GM12878 (cell line): ENCODE measurements at regions not wholly inside any gene's neighbourhood (a gene's known extent, or its start where the extent isn't known, plus 50 kb on each side); places are given as distances from the start of the nearest gene placed in this dataset.

Source experiments
- ATAC-seq: fragments of 200-7000 bp; cut with Tn5 transposase; 3 replicates; pipeline ENCODE4 v1.9.1; 2020; ENCODE audit warnings: mild to moderate bottlenecking, moderate library complexity
- BruUV-seq: library from RNA; stranded (reverse); fragments of 400-500 nt; replicated peaks from 2 replicates; lab custom pipeline; 2021; lab: Mats Ljungman, UMichigan
- CTCF ChIA-PET: fragments of 300-600 bp; sonication (Branson Sonifier 250); formaldehyde crosslinking; extraction: SDS; loops from one replicate; lab custom pipeline; 2021; ENCODE audit warnings: inconsistent platforms; lab: Yijun Ruan, JAX
- POLR2A ChIA-PET: fragments of 350-600 bp; formaldehyde crosslinking; extraction: SDS; loops from one replicate; lab custom pipeline; 2021; ENCODE audit warnings: inconsistent platforms; lab: Charles Lee
- RAD21 ChIA-PET: fragments of 300-600 bp; sonication (Branson Sonifier 250); formaldehyde crosslinking; loops from one replicate; lab custom pipeline; 2023; ENCODE audit warnings: antibody characterized with exemption; ENCODE audit not compliant: unreplicated experiment; lab: Charles Lee
- SMC1A ChIA-PET: fragments of 300-600 bp; sonication (Branson Sonifier 250); formaldehyde crosslinking; loops from one replicate; lab custom pipeline; 2023; ENCODE audit not compliant: unreplicated experiment, uncharacterized antibody; lab: Charles Lee
- DNase-seq: peaks from one replicate; pipeline ENCODE4 v3.0.0-alpha.2; 2011; ENCODE audit warnings: low read depth, low spot score
- FAIRE-seq: peaks from 3 replicates; lab custom pipeline; 2011; peaks lifted over from hg19 to GRCh38; lab: Jason Lieb, UNC
- H2AFZ ChIP-seq: 2 replicates; pipeline ENCODE4 v1.6.0; 2011; ENCODE audit warnings: low read depth, low read length, control low read depth; ENCODE audit not compliant: control insufficient read depth
- H3K27ac ChIP-seq: 2 replicates; pipeline ENCODE4 v1.5.1; 2011; ENCODE audit warnings: control low read depth; ENCODE audit not compliant: control insufficient read depth, insufficient read depth
- H3K27me3 ChIP-seq, 2 experiments: replicated peaks in 1 of 2; 2 replicates each; pipeline versions ENCODE4 v1.6.0 to v1.6.1; 2011; ENCODE audit warnings: low read length in 1 of 2; ENCODE audit not compliant: control insufficient read depth in 2 of 2, insufficient read depth in 2 of 2
- H3K36me3 ChIP-seq, 2 experiments: 2 replicates each; pipeline ENCODE4 v1.5.1; 2011; ENCODE audit warnings: low read length in 1 of 2; ENCODE audit not compliant: control insufficient read depth in 2 of 2, insufficient read depth in 2 of 2
- H3K4me1 ChIP-seq: 2 replicates; pipeline ENCODE4 v1.6.1; 2011; ENCODE audit warnings: mild to moderate bottlenecking, low read length, moderate library complexity, mixed read lengths; ENCODE audit not compliant: control insufficient read depth, insufficient read depth
- H3K4me2 ChIP-seq: 2 replicates; pipeline ENCODE4 v1.6.0; 2011; ENCODE audit warnings: control low read depth; ENCODE audit not compliant: control insufficient read depth, insufficient read depth
- H3K4me3 ChIP-seq: fragments of 200-600 bp; sonication (generic); 2 replicates; pipeline ENCODE4 v1.5.1; 2016
- H3K79me2 ChIP-seq: 2 replicates; pipeline ENCODE4 v1.6.0; 2011; ENCODE audit warnings: low read length; ENCODE audit not compliant: control insufficient read depth, insufficient read depth
- H3K9ac ChIP-seq: 2 replicates; pipeline ENCODE4 v1.8.0; 2011; ENCODE audit warnings: low read length, control low read depth, mixed read lengths; ENCODE audit not compliant: control insufficient read depth, insufficient read depth
- H3K9me3 ChIP-seq: replicated peaks from 3 replicates; pipeline ENCODE4 v1.5.1; 2011; ENCODE audit warnings: mild to moderate bottlenecking, low read length; ENCODE audit not compliant: control insufficient read depth, insufficient read depth
- H4K20me1 ChIP-seq: 2 replicates; pipeline ENCODE4 v1.6.0; 2011; ENCODE audit not compliant: control insufficient read depth, insufficient read depth
- BACH1 ChIP-seq: fragments of 450-650 bp; IDR thresholded peaks from 2 replicates; pipeline ENCODE4 v1.6.1; 2017; ENCODE audit warnings: mild to moderate bottlenecking, borderline replicate concordance
- EED ChIP-seq: sonication (generic); IDR thresholded peaks from 2 replicates; pipeline ENCODE4 v1.6.1; 2016; ENCODE audit warnings: antibody characterized with exemption, low read depth
- EGR1 ChIP-seq, 2 experiments: IDR thresholded peaks; 1 replicate in 1 of 2; 2 replicates in 1 of 2; pipeline ENCODE4 v1.6.1; 2011 to 2012; ENCODE audit warnings: low read depth in 2 of 2, low read length in 2 of 2, borderline replicate concordance in 1 of 2, mild to moderate bottlenecking in 1 of 2, moderate library complexity in 1 of 2
- ETV6 ChIP-seq, 2 experiments: fragments of 450-650 bp in 1 of 2; IDR thresholded peaks in 1 of 2; conservative IDR thresholded peaks in 1 of 2; 2 replicates each; pipeline ENCODE4 v1.6.1; 2014; ENCODE audit warnings: antibody characterized with exemption in 1 of 2, borderline replicate concordance in 1 of 2, low read depth in 1 of 2, mild to moderate bottlenecking in 1 of 2, moderate library complexity in 1 of 2
- HSF1 ChIP-seq: fragments of 150-350 bp; IDR thresholded peaks from 2 replicates; pipeline ENCODE4 v1.6.1; 2014; ENCODE audit warnings: mild to moderate bottlenecking, low read depth, low read length
- KAT2A ChIP-seq: conservative IDR thresholded peaks from 2 replicates; pipeline ENCODE4 v1.6.1; 2011; ENCODE audit warnings: low read depth, low read length; ENCODE audit not compliant: control insufficient read depth
- LARP7 ChIP-seq: fragments of 450-650 bp; IDR thresholded peaks from 2 replicates; pipeline ENCODE4 v1.6.1; 2017; ENCODE audit warnings: mild to moderate bottlenecking
- MEF2A ChIP-seq: IDR thresholded peaks from 2 replicates; pipeline ENCODE4 v1.6.1; 2011; ENCODE audit warnings: low read depth, mild to moderate bottlenecking, low read length, moderate library complexity; ENCODE audit not compliant: insufficient read depth
- NFYA ChIP-seq: IDR thresholded peaks from 2 replicates; pipeline ENCODE4 v1.6.1; 2011; ENCODE audit warnings: low read depth, mild to moderate bottlenecking, low read length, improper control_type of control experiment, borderline replicate concordance
- PBX3 ChIP-seq: IDR thresholded peaks from 2 replicates; pipeline ENCODE4 v1.6.1; 2011; ENCODE audit warnings: mild to moderate bottlenecking, low read depth, low read length, moderate library complexity; ENCODE audit not compliant: insufficient replicate concordance
- SKIL ChIP-seq: fragments of 450-650 bp; IDR thresholded peaks from 2 replicates; pipeline ENCODE4 v1.6.1; 2017; ENCODE audit warnings: mild to moderate bottlenecking, low read depth, inconsistent platforms; ENCODE audit not compliant: poor library complexity, severe bottlenecking
- SRF ChIP-seq, 2 experiments: IDR thresholded peaks; 2 replicates each; pipeline ENCODE4 v1.6.1; 2011; ENCODE audit warnings: low read depth in 2 of 2, low read length in 2 of 2, mild to moderate bottlenecking in 1 of 2, moderate library complexity in 1 of 2
- ZBED1 ChIP-seq: IDR thresholded peaks from 2 replicates; pipeline ENCODE4 v1.6.1; 2016; ENCODE audit warnings: borderline replicate concordance
- WGBS: methylation state at CpG from one replicate; pipeline ENCODE4 v1.1.6; 2016; ENCODE audit warnings: low lambda C conversion rate; ENCODE audit not compliant: insufficient replicate concordance, insufficient coverage; ENCODE audit errors: missing lambda C conversion rate; 5-methylcytosine and 5-hydroxymethylcytosine counted together
- in situ Hi-C: fragments of 300-500 bp; cut with MboI; formaldehyde crosslinking; loops from 9 replicates; pipeline ENCODE4 v1.14.3; 2018; ENCODE audit warnings: mixed read lengths
- intact Hi-C: fragments of 100-400 bp; cut with micrococcal nuclease; formaldehyde crosslinking; loops from one replicate; pipeline ENCODE4 v1.14.2; 2022; ENCODE audit not compliant: unreplicated experiment

GRCh38 chr6:151172751-151173150, 67.0 kb upstream of the AKAP12 start (continued):
- TF ChIP-seq SKIL = no peak
- no peak for TF ChIP-seq ETV6 (conservative IDR thresholded peaks at IDR 0.05 in 1 of 2, IDR thresholded peaks at IDR 0.05 in 1 of 2; ENCODE audit: borderline replicate concordance in 1 of 2, low read depth in 1 of 2)
- TF ChIP-seq, all 136 proteins: peak for 0

GRCh38 chr6:151175662-151176445, 63.9 kb upstream of the AKAP12 start:
- SMC1A ChIA-PET = no interaction called here
- no peaks in the 10 kb centered on the region for H3K9me3 ChIP-seq
- H3K36me3 ChIP-seq = no peaks in the 10 kb centered on the region
- H3K27ac ChIP-seq = no peak overlapping the region
- no peaks in the 10 kb centered on the region for H3K4me1 ChIP-seq
- POLR2A ChIA-PET = no interaction called here
- CTCF ChIA-PET = no interaction called here
- no peak overlapping the region for H3K4me3 ChIP-seq
- RAD21 ChIA-PET = no interaction called here
- peaks cover 1 to 4% of the 10 kb centered on the region in 2 experiments for H3K27me3 ChIP-seq
- no peaks in the 10 kb centered on the region for H3K79me2 ChIP-seq
- H2AFZ ChIP-seq = no peak overlapping the region
- no peak for FAIRE-seq
- H4K20me1 ChIP-seq = no peaks in the 10 kb centered on the region
- WGBS = 29% methylated on average over 12 of the region's 12 CpGs
- TF ChIP-seq ETV6 (conservative IDR thresholded peaks at IDR 0.05 in 1 of 2, IDR thresholded peaks at IDR 0.05 in 1 of 2; ENCODE audit: borderline replicate concordance in 1 of 2, low read depth in 1 of 2) = no peak
- TF ChIP-seq BACH1 = no peak
- TF ChIP-seq HSF1 = no peak
- no peak for TF ChIP-seq LARP7
- TF ChIP-seq ZBED1 = no peak
- TF ChIP-seq EGR1 (IDR thresholded peaks at IDR 0.05; ENCODE audit: borderline replicate concordance in 1 of 2, low read depth in 2 of 2, low read length in 2 of 2) = no peak
- no peak for TF ChIP-seq KAT2A
- no peak for TF ChIP-seq EED
- TF ChIP-seq MEF2A = no peak
- no peak for TF ChIP-seq SRF (IDR thresholded peaks at IDR 0.05; ENCODE audit: low read depth in 2 of 2, low read length in 2 of 2)
- TF ChIP-seq PBX3 = no peak
- no peak for TF ChIP-seq NFYA
- intact Hi-C loops (no loop called here), in situ Hi-C loops (no loop called here)
- no peak for DNase-seq
- no peak for ATAC-seq
- H3K9ac ChIP-seq = no peak overlapping the region
- no TSS peak for BruUV-seq
- H3K4me2 ChIP-seq = no peak overlapping the region
